Transverse colon (tissue), 4 donors: ENCODE measurements at regions not wholly inside any gene's neighbourhood (a gene's known extent, or its start where the extent isn't known, plus 50 kb on each side); places are given as distances from the start of the nearest gene placed in this dataset.

ENCODE experiments used
- DNase-seq: peaks from one replicate; pipeline ENCODE4 v3.0.0-alpha.2; 2019
- H3K27ac ChIP-seq, 4 donors: fragments of 200-600 bp; sonication (generic); 2 replicates each; pipeline ENCODE4 v1.5.1; 2016 to 2018; ENCODE audit warnings: inconsistent platforms in 4 of 4
- H3K27me3 ChIP-seq: fragments of 200-600 bp; sonication (generic); 2 replicates; pipeline ENCODE4 v1.5.1; 2017; ENCODE audit warnings: inconsistent platforms
- H3K36me3 ChIP-seq, 4 donors: fragments of 200-600 bp; sonication (generic); 2 replicates each; pipeline ENCODE4 v1.5.1; 2017 to 2019; ENCODE audit warnings: inconsistent platforms in 4 of 4
- H3K4me1 ChIP-seq, 4 donors: fragments of 200-600 bp; sonication (generic); 2 replicates each; pipeline ENCODE4 v1.5.1; 2017 to 2020; ENCODE audit warnings: inconsistent platforms in 4 of 4
- H3K4me3 ChIP-seq, 4 donors: fragments of 200-600 bp; sonication (generic); 1 replicate in 1 of 4; 2 replicates in 3 of 4; pipeline versions ENCODE4 v1.5.1 to v1.6.1; 2017 to 2019; ENCODE audit warnings: inconsistent platforms in 4 of 4
- H3K9me3 ChIP-seq, 2 donors: fragments of 200-600 bp; sonication (generic); 2 replicates each; pipeline ENCODE4 v1.5.1; 2017 to 2019; ENCODE audit warnings: inconsistent platforms in 2 of 2
- EP300 ChIP-seq: sonication (generic); formaldehyde crosslinking; IDR thresholded peaks from one replicate; pipeline ENCODE4 v1.6.1; 2017; ENCODE audit warnings: antibody characterized with exemption, low read depth
- POLR2A ChIP-seq: fragments of 450-650 bp; IDR thresholded peaks from one replicate; pipeline ENCODE4 v1.6.1; 2016; ENCODE audit warnings: antibody characterized with exemption, mild to moderate bottlenecking, moderate library complexity
- POLR2AphosphoS5 ChIP-seq, 3 donors: sonication (generic); formaldehyde crosslinking; IDR thresholded peaks; one replicate each; pipeline ENCODE4 v1.6.1; 2016; ENCODE audit warnings: antibody characterized with exemption in 3 of 3
- WGBS, 2 donors: methylation state at CpG; one replicate each; pipeline ENCODE4 v1.1.5; 2018; ENCODE audit warnings: low coverage in 1 of 2; 5-methylcytosine and 5-hydroxymethylcytosine counted together
- in situ Hi-C, 4 donors: fragments of 200-750 bp; cut with MboI; loops; one replicate each; pipeline versions ENCODE4 v1.15.0 to v1.15.1; 2017; ENCODE audit warnings: low sequenced_read_pairs in 3 of 4, low pct_ligation_motif_present in 1 of 4, low pct_unique_long_range_greater_than_20kb in 1 of 4
- intact Hi-C: fragments of 100-400 bp; cut with DNase I; formaldehyde crosslinking; loops from one replicate; pipeline ENCODE4 v1.15.1; 2023; ENCODE audit warnings: low total_unique reads
- TF ChIP-seq, protein P1 (sequence below), 5 experiments: fragments of 200-600 bp in 3 of 5; fragments of 450-650 bp in 2 of 5; sonication (generic) in 3 of 5; IDR thresholded peaks; 1 replicate in 2 of 5; 2 replicates in 3 of 5; pipeline ENCODE4 v1.5.1; 2016 to 2017; ENCODE audit warnings: antibody characterized with exemption in 5 of 5, inconsistent platforms in 3 of 5, mild to moderate bottlenecking in 2 of 5, moderate library complexity in 1 of 5

GRCh38 chr18:62442391-62442790 is 80.4 kb upstream of the ZCCHC2 start:
- DNase-seq: no peak
- no peaks in the 10 kb centered on the region for H3K9me3 ChIP-seq
- in situ Hi-C loops: loop anchor here in 1 of 4 donors (25.0 kb wide), 1 partner anchor 145 kb away; no protein-coding TSS in a partner anchor
- H3K4me1 ChIP-seq: peaks cover 0 to 11% (median 9%) of the 10 kb centered on the region in 4 donors
- no peak overlapping the region for H3K4me3 ChIP-seq
- H3K27me3 ChIP-seq: no peaks in the 10 kb centered on the region
- H3K27ac ChIP-seq: no peak overlapping the region
- H3K36me3 ChIP-seq: no peaks in the 10 kb centered on the region
- TF ChIP-seq EP300: no peak
- no peak for TF ChIP-seq POLR2AphosphoS5 (IDR thresholded peaks at IDR 0.05)
- TF ChIP-seq POLR2A: no peak
- TF ChIP-seq, protein P1, sequence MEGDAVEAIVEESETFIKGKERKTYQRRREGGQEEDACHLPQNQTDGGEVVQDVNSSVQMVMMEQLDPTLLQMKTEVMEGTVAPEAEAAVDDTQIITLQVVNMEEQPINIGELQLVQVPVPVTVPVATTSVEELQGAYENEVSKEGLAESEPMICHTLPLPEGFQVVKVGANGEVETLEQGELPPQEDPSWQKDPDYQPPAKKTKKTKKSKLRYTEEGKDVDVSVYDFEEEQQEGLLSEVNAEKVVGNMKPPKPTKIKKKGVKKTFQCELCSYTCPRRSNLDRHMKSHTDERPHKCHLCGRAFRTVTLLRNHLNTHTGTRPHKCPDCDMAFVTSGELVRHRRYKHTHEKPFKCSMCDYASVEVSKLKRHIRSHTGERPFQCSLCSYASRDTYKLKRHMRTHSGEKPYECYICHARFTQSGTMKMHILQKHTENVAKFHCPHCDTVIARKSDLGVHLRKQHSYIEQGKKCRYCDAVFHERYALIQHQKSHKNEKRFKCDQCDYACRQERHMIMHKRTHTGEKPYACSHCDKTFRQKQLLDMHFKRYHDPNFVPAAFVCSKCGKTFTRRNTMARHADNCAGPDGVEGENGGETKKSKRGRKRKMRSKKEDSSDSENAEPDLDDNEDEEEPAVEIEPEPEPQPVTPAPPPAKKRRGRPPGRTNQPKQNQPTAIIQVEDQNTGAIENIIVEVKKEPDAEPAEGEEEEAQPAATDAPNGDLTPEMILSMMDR (IDR thresholded peaks at IDR 0.05): no peak
- intact Hi-C loops: no loop called here
- WGBS, 2 donors: 96% methylated on average over 10 of the region's 10 CpGs; no CpG with 5 or more reads in 1 of the 2 donors

DNA sequence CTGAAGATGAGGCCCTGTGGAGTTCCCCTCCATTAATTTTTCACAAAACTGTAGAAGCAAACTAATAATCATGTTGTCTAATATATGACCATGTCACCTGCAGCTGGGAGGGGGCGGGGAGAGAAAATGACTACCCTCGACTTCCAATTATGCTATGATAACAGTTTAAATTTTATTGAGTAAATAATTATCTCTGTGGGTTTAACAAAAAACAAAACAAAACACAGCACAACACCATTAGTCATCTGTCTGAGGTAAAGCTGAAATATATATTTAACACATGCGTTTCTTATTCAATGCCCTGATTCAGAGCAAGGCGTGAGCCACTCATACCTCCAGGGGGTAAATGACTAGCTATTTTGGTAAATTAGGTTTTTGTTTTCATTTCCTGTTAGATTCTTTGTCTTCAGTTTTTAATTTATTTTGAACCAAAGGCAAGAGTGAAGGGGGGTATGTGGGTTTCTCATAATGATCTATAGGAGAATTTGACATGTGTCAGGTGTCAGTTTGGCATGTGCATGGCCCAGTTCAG is 77.4 kb upstream of the ZCCHC2 start:
- Histone ChIP-seq H3K9me3 (no peaks in the 10 kb centered on the region), H3K4me1 (no peaks in the 10 kb centered on the region), H3K36me3 (no peaks in the 10 kb centered on the region), H3K27me3 (no peaks in the 10 kb centered on the region), H3K4me3 (no peak overlapping the region), H3K27ac (no peak overlapping the region)
- WGBS, 2 donors: 67% methylated on average over 4 of the region's 4 CpGs
- in situ Hi-C loops: loop anchor here in 1 of 4 donors (25.0 kb wide), 1 partner anchor 142 kb away; no protein-coding TSS in a partner anchor
- no peak for DNase-seq
- intact Hi-C loops: no loop called here
- no peak for TF ChIP-seq POLR2AphosphoS5 (IDR thresholded peaks at IDR 0.05)
- TF ChIP-seq, protein P1 (IDR thresholded peaks at IDR 0.05): no peak
- no peak for TF ChIP-seq POLR2A
- no peak for TF ChIP-seq EP300

GRCh38 chr18:62446511-62446910 is 76.3 kb upstream of the ZCCHC2 start:
- H3K27ac ChIP-seq: no peak overlapping the region
- H3K36me3 ChIP-seq: no peaks in the 10 kb centered on the region
- 63 to 81% methylated on average over 1 to 2 of the region's 2 CpGs for WGBS, 2 donors
- H3K9me3 ChIP-seq: no peaks in the 10 kb centered on the region
- H3K4me1 ChIP-seq: no peaks in the 10 kb centered on the region
- intact Hi-C loops (no loop called here), in situ Hi-C loops (loop anchor here in 1 of 4 donors (25.0 kb wide), 1 partner anchor 141 kb away; no protein-coding TSS in a partner anchor)
- TF ChIP-seq, protein P1 (IDR thresholded peaks at IDR 0.05): no peak
- no peak for TF ChIP-seq POLR2AphosphoS5 (IDR thresholded peaks at IDR 0.05)
- no peak for TF ChIP-seq POLR2A
- TF ChIP-seq EP300: no peak
- H3K4me3 ChIP-seq: no peak overlapping the region
- no peak for DNase-seq
- no peaks in the 10 kb centered on the region for H3K27me3 ChIP-seq

- WGBS, 2 donors: 85% methylated on average over 2 of the region's 2 CpGs; no CpG with 5 or more reads in 1 of the 2 donors
- H3K36me3 ChIP-seq: no peaks in the 10 kb centered on the region
- intact Hi-C loops: no loop called here
- peaks cover 0 to 4% (median 0%) of the 10 kb centered on the region in 4 donors for H3K4me1 ChIP-seq
- no peaks in the 10 kb centered on the region for H3K27me3 ChIP-seq
- no peaks in the 10 kb centered on the region for H3K9me3 ChIP-seq
- no peak overlapping the region for H3K4me3 ChIP-seq
- no peak for TF ChIP-seq EP300
- no peak for TF ChIP-seq POLR2AphosphoS5 (IDR thresholded peaks at IDR 0.05)
- TF ChIP-seq, protein P1 (IDR thresholded peaks at IDR 0.05): no peak
- no peak for TF ChIP-seq POLR2A
- in situ Hi-C loops: loop anchor here in 1 of 4 donors (25.0 kb wide), 1 partner anchor 140 kb away; no protein-coding TSS in a partner anchor
- H3K27ac ChIP-seq: no peak overlapping the region
- DNase-seq: no peak
These were observed 75.2 kb upstream of the ZCCHC2 start for GRCh38 chr18:62447652-62448051.
